Activated CD8-positive, alpha-beta T cell treated with anti-CD3 and anti-CD28 coated beads for 36 hours (primary cell): ENCODE measurements at regions not wholly inside any gene's neighbourhood (a gene's known extent, or its start where the extent isn't known, plus 50 kb on each side); places are given as distances from the start of the nearest gene placed in this dataset.

Source experiments
- ATAC-seq: fragments of 200-7000 bp; cut with Tn5 transposase; one replicate; pipeline ENCODE4 v1.10.0; 2021; ENCODE audit warnings: mild to moderate bottlenecking, moderate library complexity
- CTCF ChIA-PET: fragments of 350-600 bp; sonication (Branson Sonifier 250); formaldehyde crosslinking; loops from one replicate; lab custom pipeline; 2021; ENCODE audit warnings: antibody characterized with exemption; lab: Charles Lee
- POLR2A ChIA-PET: fragments of 350-600 bp; sonication (Branson Sonifier 250); formaldehyde crosslinking; loops from one replicate; lab custom pipeline; 2021; ENCODE audit warnings: antibody characterized with exemption; lab: Charles Lee
- DNase-seq: peaks from one replicate; pipeline ENCODE4 v3.0.0-alpha.2; 2020
- H3K27ac Mint-ChIP-seq: one replicate; pipeline ENCODE4 v1.8.0; 2021; ENCODE audit warnings: mild to moderate bottlenecking, mixed read lengths
- H3K27me3 Mint-ChIP-seq: one replicate; pipeline ENCODE4 v1.8.0; 2021; ENCODE audit warnings: mixed read lengths
- H3K36me3 Mint-ChIP-seq: one replicate; pipeline ENCODE4 v1.8.0; 2021; ENCODE audit warnings: low read depth, mixed read lengths
- H3K4me1 Mint-ChIP-seq: one replicate; pipeline ENCODE4 v1.8.0; 2021; ENCODE audit warnings: low read depth, mixed read lengths
- H3K4me3 Mint-ChIP-seq: one replicate; pipeline ENCODE4 v1.8.0; 2021; ENCODE audit warnings: mild to moderate bottlenecking, moderate library complexity, mixed read lengths
- H3K9me3 Mint-ChIP-seq: one replicate; pipeline ENCODE4 v1.8.0; 2021; ENCODE audit warnings: mixed read lengths
- intact Hi-C: fragments of 100-400 bp; cut with micrococcal nuclease; formaldehyde crosslinking; loops from one replicate; pipeline ENCODE4 v1.10.0; 2022
- TF ChIP-seq, protein P1 (sequence below): fragments of 200-600 bp; IDR thresholded peaks from one replicate; pipeline ENCODE4 v1.8.0; 2022; ENCODE audit warnings: antibody characterized with exemption, mild to moderate bottlenecking

DNA sequence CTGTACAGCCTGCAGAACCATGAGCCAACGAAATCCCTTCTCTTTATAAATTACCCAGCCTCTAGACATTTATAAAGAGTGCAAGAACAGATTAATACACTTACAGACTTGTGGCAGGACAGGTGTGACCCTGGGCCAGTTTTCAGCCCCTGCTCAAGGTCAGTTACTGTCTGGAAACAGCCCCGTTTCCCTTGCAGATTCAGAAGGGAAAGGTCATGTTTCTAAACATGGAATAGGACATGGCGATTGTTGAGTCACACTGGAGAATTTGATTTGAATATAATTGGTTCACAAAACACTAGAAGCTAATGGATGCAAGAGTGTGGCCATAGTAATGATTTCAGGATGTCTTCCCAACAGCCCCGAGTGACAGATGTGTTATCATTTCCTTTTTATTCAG lies 248.8 kb downstream of the DLL1 start:
- intact Hi-C loops = no loop called here
- ChIA-PET CTCF (no interaction called here), POLR2A (no interaction called here)
- Mint-ChIP-seq H3K27me3 (no peaks in the 10 kb centered on the region), H3K4me1 (peaks cover 4% of the 10 kb centered on the region), H3K9me3 (no peaks in the 10 kb centered on the region), H3K4me3 (no peak overlapping the region), H3K27ac (no peak overlapping the region), H3K36me3 (no peaks in the 10 kb centered on the region)
- TF ChIP-seq, protein P1, sequence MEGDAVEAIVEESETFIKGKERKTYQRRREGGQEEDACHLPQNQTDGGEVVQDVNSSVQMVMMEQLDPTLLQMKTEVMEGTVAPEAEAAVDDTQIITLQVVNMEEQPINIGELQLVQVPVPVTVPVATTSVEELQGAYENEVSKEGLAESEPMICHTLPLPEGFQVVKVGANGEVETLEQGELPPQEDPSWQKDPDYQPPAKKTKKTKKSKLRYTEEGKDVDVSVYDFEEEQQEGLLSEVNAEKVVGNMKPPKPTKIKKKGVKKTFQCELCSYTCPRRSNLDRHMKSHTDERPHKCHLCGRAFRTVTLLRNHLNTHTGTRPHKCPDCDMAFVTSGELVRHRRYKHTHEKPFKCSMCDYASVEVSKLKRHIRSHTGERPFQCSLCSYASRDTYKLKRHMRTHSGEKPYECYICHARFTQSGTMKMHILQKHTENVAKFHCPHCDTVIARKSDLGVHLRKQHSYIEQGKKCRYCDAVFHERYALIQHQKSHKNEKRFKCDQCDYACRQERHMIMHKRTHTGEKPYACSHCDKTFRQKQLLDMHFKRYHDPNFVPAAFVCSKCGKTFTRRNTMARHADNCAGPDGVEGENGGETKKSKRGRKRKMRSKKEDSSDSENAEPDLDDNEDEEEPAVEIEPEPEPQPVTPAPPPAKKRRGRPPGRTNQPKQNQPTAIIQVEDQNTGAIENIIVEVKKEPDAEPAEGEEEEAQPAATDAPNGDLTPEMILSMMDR = no peak
- no peak for ATAC-seq
- no peak for DNase-seq

DNA sequence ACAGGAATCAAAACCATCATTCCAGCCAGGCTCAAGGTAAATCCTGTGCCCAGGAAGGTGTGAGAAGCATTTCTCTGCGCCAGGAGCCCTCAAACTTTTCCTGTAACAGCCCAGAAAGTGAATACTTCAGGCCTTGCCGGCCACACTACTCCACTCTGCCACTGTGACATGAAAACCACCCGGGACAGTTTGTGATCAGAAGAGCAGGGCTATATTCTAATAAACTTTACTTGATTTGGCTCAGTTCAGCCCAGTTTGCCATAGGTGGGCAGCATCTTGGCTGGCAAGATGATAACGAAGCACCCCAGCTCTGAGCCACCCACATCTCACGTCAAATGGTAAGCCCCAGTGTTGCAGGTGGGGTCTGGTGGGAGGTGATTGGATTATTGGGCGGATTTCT lies 249.4 kb downstream of the DLL1 start:
- DNase-seq = no peak
- H3K27ac Mint-ChIP-seq = no peak overlapping the region
- peaks cover 2% of the 10 kb centered on the region for H3K9me3 Mint-ChIP-seq
- intact Hi-C loops = no loop called here
- ChIA-PET CTCF (no interaction called here), POLR2A (no interaction called here)
- no peaks in the 10 kb centered on the region for H3K27me3 Mint-ChIP-seq
- no peaks in the 10 kb centered on the region for H3K36me3 Mint-ChIP-seq
- no peak overlapping the region for H3K4me3 Mint-ChIP-seq
- H3K4me1 Mint-ChIP-seq = peaks cover under 1% of the 10 kb centered on the region
- ATAC-seq = no peak
- TF ChIP-seq, protein P1 = no peak

DNA sequence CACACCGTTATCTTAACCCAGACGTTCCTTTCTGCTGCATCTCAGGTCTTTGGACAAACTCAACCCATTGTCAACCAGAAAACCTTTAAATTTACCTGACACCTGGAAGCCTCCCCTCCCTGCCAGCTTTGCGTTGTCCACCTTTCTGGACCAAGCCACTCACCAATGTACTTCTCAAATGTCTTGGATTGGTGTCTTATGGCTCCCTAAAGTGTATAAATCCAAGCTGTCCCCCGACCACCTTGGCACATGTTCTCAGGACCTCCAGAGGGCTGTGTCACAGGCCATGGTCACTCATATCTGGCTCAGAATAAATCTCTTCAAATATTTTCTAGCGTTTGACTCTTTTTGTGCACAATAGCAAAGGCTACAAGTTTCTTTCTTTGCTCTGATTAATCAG lies 250.0 kb downstream of the DLL1 start:
- no peaks in the 10 kb centered on the region for H3K4me1 Mint-ChIP-seq
- no peak overlapping the region for H3K27ac Mint-ChIP-seq
- H3K36me3 Mint-ChIP-seq = no peaks in the 10 kb centered on the region
- H3K9me3 Mint-ChIP-seq = peaks cover 4% of the 10 kb centered on the region
- TF ChIP-seq, protein P1 = no peak
- DNase-seq (no peak), ATAC-seq (no peak)
- no peak overlapping the region for H3K4me3 Mint-ChIP-seq
- ChIA-PET POLR2A (no interaction called here), CTCF (no interaction called here)
- intact Hi-C loops = no loop called here
- H3K27me3 Mint-ChIP-seq = no peaks in the 10 kb centered on the region

DNA sequence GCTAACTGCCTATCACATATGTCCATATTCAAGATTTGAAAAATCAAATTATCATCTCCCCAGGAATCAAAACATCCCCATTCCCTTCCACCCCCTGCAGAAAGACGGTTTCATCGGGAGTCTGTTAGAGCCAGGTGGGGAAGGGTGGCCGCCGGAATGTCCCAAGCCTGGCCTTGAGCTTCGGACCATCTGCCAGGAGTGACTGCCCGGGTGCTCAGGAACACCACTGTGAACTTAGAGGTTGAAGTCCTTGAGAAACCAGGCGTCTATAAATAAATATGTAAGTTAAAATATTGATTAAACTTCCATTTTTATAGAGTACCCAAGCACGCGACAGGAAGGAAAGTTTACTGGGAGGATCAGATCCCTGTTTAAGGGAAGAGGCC lies 250.8 kb downstream of the DLL1 start:
- no peak for ATAC-seq
- TF ChIP-seq, protein P1 = no peak

DNA sequence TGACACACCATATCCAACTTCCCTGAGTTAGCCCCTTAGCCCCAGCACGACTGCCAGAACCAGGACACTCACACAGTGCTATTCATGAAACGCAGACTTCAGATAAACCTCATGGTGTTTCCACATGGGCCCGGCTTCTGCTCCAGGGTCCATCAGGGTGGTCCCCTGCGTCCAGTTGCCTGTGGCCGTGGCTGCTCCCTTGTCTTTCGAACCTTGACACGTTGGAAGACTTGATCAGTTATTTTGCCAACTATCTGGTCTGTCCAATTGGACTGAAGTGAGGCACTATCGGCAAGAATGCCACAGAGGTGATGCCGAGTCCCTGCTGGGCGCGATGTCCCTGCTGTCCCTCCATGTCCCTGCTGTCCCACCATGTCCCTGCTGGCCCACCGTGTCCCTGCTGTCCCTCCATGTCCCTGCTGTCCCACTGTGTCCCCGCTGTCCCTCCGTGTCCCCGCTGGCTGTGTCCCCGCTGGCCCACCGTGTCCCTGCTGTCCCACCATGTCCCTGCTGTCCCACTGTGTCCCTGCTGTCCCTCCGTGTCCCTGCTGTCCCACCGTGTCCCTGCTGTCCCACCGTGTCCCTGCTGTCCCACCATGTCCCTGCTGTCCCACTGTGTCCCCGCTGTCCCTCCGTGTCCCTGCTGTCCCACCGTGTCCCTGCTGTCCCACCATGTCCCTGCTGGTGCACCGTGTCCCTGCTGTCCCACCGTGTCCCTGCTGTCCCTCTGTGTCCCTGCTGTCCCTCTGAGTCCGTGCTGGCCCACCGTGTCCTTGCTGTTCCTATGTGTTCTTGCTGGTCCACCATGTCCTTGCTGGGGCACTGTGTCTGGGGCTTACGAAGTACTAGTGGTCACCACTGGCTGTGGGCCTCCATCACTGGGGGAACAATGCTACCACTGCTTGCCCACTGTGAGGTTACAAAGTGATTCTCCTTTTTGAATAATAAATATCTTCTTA lies 251.4 kb downstream of the DLL1 start:
- POLR2A ChIA-PET = interaction anchor here (0.6 kb wide), 1 partner anchor 852 kb away, joined by 3 read pairs; no protein-coding TSS in a partner anchor
- Mint-ChIP-seq H3K4me3 (no peak overlapping the region), H3K27me3 (no peaks in the 10 kb centered on the region), H3K9me3 (peaks cover 4% of the 10 kb centered on the region), H3K36me3 (no peaks in the 10 kb centered on the region), H3K27ac (no peak overlapping the region), H3K4me1 (no peaks in the 10 kb centered on the region)
- intact Hi-C loops = no loop called here
- CTCF ChIA-PET = no interaction called here
- ATAC-seq = no peak
- DNase-seq = no peak
- TF ChIP-seq, protein P1 = no peak

More for the DNA sequence above, 250.8 kb downstream of the DLL1 start:
- Mint-ChIP-seq H3K4me3 (no peak overlapping the region), H3K27me3 (no peaks in the 10 kb centered on the region), H3K36me3 (no peaks in the 10 kb centered on the region), H3K4me1 (no peaks in the 10 kb centered on the region), H3K27ac (no peak overlapping the region), H3K9me3 (peaks cover 4% of the 10 kb centered on the region)
- CTCF ChIA-PET = no interaction called here
- POLR2A ChIA-PET = interaction anchor here (0.6 kb wide), 1 partner anchor 853 kb away, joined by 3 read pairs; no protein-coding TSS in a partner anchor
- DNase-seq = no peak
- intact Hi-C loops = no loop called here
